ENCODE measurements at regions not wholly inside any gene's neighbourhood (a gene's known extent, or its start where the extent isn't known, plus 50 kb on each side); places are given as distances from the start of the nearest gene placed in this dataset.

- no peak for DNase-seq
These were observed 448.3 kb upstream of the ZFP42 start for GRCh38 chr4:187547316-187547715.

DNA sequence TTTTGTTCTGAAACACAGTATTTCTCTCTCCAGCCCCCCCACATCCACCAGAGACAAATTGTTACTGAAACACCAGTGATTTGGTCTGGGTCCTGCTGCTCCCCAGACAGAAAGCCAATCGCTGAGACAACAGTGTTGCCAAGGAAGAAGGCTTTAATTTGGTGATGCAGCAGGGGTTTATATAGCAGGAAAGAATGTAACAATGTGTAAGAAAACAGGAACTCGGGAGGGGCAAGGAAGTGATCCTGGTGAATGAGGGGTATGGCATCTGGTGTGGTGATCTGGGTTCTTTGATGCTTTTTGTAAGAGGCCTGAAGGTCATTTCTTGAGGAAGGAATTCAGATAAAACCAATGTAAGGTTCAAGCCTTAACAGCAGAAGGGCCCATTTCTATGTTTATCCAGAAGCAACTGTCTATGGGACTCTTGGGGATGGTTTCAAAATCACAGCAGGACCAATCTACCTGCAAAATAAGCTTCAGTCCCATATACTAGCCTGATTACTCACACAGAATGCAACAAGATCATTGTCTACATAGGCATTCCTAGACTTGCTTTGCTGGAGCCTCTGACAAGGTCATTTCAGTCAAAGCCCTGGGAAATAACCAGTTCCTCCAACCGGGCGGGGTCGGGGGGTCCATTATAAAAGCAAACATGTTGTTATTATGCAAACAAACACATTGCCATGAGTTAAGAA, 445.2 kb upstream of the ZFP42 start:
- no peak for DNase-seq

DNA sequence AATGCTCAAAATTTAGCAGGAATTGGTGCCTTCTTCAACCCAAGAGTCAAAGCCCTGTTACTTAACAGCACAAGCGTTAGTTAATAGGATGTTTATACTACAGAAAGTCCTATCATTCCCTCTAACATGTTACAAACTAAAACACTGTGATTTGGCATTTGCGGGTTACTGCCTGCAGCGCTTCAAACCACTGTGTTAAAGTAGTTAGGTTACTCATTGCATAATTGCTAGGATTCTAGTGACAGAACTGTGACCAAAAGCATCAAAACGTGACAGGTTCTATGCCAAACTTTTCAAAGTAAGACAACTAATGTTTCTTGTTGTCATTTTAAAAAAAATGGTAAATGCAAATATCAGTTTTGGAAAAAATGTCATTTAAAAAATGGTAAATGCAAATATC, 442.8 kb upstream of the ZFP42 start:
- DNase-seq, result no peak

- no peak for DNase-seq
These were observed 440.4 kb upstream of the ZFP42 start for GRCh38 chr4:187555174-187555573.

GRCh38 chr4:187558391-187558790, 437.2 kb upstream of the ZFP42 start:
- DNase-seq, result no peak

DNA sequence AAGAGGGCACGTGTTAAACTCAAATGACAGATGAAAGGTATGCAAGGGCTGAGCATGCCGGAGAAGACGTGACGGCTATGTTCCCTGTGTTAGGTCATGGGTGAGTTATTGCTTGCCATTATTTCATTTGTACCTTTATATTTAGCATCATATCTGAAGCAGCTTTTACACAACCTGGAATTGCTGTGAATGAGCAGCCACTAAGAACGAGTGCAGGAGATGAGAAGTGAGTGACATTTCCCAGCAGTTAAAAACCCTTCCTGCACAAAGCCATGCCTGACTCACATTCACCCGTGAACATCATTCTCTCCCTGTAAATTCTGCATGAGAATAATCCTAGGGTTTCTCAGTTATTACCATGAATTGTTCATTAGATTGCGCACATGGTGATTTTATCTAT, 433.2 kb upstream of the ZFP42 start:
- DNase-seq, result no peak

DNA sequence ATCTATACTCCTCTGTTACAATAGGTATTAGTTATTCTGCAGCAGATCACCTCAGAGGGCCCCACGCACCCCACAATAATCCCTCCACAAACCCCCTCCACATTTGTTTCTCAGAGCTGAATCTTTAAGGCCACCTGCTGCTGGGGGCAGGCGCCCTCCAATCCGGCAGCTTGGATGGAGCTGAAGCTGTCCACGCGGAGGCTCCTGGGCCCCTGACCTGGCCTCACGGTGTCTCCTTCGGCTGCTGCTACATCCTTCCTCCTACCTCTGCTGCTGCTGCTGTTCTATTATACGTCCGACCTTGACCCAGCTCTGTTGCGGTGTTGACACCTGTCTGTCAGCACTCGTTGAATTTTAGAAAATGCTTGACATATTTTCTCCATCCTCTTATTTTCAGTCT, 430.2 kb upstream of the ZFP42 start:
- DNase-seq, result no peak

DNA sequence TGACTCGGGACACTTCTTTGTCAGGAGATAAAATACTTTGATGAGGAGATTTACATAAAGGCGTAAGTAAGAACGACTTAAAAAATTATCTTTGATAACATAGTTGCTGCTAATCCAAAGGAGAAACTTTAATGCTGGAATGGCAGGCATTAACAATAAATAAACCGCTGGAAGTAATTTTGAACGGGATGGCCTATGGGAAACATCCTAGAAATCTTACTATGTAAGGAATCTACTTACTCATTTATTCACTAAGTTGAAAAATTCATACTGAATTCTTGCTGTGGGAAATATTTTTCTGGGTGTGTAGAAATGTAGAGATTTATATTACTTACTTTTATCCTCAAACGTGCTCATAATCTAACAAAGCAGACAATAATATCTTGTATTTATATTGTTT, 425.7 kb upstream of the ZFP42 start:
- DNase-seq, result no peak

GRCh38 chr4:187575706-187576105, 419.9 kb upstream of the ZFP42 start:
- no peak for DNase-seq

DNA sequence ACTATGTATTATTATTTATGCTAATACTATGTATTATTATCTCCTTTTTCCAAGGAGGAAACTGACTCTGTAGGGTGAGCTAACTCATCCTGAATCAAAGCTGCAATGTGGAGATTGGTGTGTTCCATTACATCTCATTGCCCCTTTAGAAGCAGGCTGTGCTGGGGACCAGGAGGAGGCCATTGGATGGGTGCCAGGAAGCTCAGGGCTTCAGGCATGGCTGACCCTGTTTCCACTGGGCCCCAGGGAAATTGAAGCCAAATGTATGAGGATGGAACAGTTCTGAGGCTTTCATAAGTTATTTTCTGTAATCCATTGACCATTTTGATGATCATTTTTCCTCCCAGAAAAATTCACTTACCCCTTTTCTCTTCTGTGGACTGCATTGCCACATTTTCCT, 418.8 kb upstream of the ZFP42 start:
- DNase-seq, result no peak

- DNase-seq, result no peak
These were observed 417.6 kb upstream of the ZFP42 start for GRCh38 chr4:187577941-187578480.

DNA sequence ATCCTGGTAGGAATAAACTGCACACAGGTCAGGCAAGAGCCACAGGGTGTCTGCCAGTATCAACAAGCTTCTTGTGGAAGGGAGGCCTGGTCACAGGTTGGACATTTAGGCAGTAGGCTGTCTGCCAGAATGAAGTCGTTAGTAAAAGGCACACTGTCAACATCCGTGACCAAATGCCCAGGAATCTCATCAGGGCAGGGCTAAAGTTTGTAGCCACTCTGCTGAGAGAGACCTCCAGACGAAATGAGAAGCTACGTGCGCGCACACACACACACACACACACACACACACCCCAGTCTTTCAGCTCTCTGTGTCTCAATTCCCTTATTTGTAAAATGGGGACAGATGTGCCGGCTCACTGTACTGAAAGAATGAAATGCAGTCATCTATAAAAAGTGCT, 408.7 kb upstream of the ZFP42 start:
- no peak for DNase-seq

- no peak for DNase-seq
These were observed 397.4 kb upstream of the ZFP42 start for GRCh38 chr4:187598196-187598595.

DNA sequence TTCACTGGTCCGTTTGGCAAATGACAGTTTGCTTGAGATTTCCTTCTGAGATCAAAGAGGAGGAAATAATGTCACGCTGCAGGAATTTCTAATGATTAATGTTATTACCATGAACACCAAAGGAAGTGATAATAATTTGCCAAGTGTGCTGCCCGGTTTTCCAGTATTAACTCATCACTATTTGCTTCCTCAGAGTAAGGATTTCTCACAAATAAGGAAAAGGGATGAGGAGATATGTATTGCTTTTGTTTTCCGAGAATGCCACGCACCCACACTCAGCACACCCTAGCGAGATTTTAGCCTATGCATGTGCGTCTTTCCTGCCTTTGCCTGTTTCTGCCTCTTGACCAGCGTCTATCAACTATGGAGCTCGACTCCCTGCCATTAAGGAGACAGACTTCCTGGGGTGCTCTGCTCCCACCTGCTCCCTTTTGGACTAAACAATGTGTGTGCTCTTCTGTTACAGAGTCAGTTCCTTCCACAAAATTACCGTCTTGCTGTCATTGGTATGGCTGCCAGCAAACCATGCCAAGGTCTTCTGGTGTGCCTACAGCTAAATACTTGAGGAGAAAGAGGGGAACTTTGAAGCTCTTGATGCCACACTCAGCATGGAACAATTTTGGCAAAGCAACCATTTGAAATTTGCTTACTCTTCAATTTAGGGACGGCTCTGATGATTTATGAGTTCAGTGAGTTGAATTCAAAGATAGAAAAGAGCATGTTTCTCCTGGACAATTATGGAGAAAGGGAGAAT, 393.1 kb upstream of the ZFP42 start:
- no peak for DNase-seq

DNA sequence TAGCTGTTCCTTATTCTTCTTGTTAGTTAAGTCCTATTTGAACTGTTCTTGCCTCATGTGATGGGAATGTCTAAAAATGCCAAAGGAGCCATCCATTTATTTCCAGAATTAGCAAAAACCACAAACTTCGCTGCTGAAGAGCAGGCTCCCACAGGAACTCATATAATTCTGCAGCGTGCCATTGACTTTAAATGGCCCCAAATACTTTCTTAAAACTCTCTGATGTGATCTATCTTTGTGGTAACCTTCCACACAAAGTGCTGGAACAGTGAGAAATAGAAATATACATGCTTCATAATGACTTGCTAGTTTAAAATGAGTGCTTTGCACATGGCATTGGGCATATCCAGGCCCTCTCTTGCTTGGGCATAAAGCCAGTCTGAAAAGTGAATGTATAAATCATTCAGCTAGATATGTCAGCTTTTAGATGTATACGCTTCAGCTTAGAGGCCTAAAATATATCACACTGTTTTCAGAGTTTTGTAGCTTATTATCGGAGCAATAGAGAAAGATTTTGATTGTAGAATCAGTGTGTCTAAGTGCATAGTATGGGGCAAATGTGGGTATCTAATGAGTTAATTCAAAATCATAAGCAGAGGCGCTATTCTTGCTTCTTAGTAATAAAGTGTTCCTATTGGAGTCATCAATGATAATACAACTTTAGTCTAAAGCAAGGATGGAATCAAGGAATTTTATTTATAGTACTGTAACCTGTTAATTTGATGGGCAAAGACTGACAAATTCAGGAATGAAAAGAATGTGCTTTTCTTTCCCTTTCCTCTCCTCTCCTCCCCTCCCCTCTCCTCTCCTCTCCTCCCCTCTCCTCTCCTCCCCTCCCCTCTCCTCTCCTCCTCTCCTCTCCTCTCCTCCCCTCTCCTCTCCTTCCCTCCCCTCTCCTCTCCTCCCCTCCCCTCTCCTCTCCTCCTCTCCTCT, 392.2 kb upstream of the ZFP42 start:
- DNase-seq, result no peak

DNA sequence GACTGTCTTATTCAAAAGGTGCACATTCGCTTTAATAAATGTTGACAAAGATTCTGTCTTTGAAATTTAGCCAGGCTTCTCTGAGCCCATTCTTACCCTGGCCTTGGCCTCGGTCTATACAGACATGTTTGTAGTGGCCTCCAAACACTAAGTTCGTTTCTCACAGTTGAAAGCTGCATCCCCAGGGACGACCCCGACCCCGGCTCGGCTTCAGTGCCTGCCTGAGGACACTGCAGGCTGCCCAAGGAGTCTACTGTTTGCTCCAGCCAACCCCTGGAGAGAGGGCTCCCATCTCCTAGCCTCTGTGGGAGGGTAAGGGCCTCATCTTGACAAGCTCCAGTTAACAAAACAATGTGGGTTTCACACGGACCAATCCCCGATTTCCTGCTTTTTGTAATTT, 390.6 kb upstream of the ZFP42 start:
- no peak for DNase-seq

DNA sequence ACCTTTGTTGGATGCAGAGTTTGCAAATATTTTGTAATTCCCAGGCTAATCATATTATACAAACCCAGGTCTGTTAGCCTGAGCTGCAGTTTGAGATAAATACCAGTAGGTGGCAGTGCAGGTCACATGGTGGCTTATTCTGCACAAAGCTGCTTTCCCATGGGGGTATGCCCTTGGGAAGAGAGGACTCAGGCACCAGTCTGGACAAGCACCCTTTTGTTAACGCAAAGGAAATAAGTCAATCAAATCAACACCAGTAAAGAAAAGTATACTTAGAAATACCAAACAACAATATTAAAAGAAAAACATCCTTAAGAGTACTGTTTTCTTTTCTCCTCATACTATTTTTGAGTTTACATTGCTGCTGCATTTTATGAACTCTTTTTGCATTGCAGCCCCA, 389.0 kb upstream of the ZFP42 start:
- DNase-seq, result no peak

GRCh38 chr4:187608001-187608421, 387.6 kb upstream of the ZFP42 start:
- no peak for DNase-seq

- DNase-seq, result no peak
These were observed 383.3 kb upstream of the ZFP42 start for GRCh38 chr4:187612301-187612700.

GRCh38 chr4:187613089-187613839, 382.3 kb upstream of the ZFP42 start:
- DNase-seq, result no peak

GRCh38 chr4:187615972-187616371, 379.6 kb upstream of the ZFP42 start:
- no peak for DNase-seq

- DNase-seq, result no peak
These were observed 378.5 kb upstream of the ZFP42 start for GRCh38 chr4:187617113-187617512.

Data from cerebellar nuclear complex (tissue), 1 donor.